Caco-2 (cell line): ENCODE measurements at regions not wholly inside any gene's neighbourhood (a gene's known extent, or its start where the extent isn't known, plus 50 kb on each side); places are given as distances from the start of the nearest gene placed in this dataset.

ENCODE experiments used
- BruUV-seq: library from RNA; stranded (reverse); fragments of 400-500 nt; replicated peaks from 2 replicates; lab custom pipeline; 2021; lab: Mats Ljungman, UMichigan
- CTCF ChIA-PET: fragments of 300-600 bp; sonication (Branson Sonifier 250); formaldehyde crosslinking; loops from one replicate; lab custom pipeline; 2022; ENCODE audit warnings: antibody characterized with exemption; lab: Charles Lee
- POLR2A ChIA-PET: fragments of 300-600 bp; sonication (Branson Sonifier 250); formaldehyde crosslinking; loops from one replicate; lab custom pipeline; 2022; ENCODE audit warnings: antibody characterized with exemption; lab: Charles Lee
- DNase-seq, 2 experiments: peaks; one replicate each; pipeline versions ENCODE4 v3.0.0 to v3.0.0-alpha.2; 2020 to 2022
- H3K27me3 ChIP-seq: replicated peaks from 2 replicates; pipeline ENCODE4 v1.6.0; 2011; ENCODE audit warnings: low read length; ENCODE audit not compliant: control insufficient read depth, insufficient read depth
- H3K36me3 ChIP-seq: 2 replicates; pipeline ENCODE4 v1.5.1; 2011; ENCODE audit warnings: low read length; ENCODE audit not compliant: control insufficient read depth, insufficient read depth
- H3K4me1 ChIP-seq: fragments of 250-450 bp; sonication (Bioruptor Pico); 2 replicates; pipeline ENCODE4 v1.5.1; 2020; ENCODE audit warnings: mild to moderate bottlenecking
- H3K4me3 ChIP-seq: 2 replicates; pipeline ENCODE4 v1.5.1; 2011; ENCODE audit warnings: low read depth, mild to moderate bottlenecking, control low read depth, low read length
- H3K9me3 ChIP-seq: fragments of 250-450 bp; sonication (Bioruptor Pico); 2 replicates; pipeline ENCODE4 v1.5.1; 2020; ENCODE audit warnings: mild to moderate bottlenecking, moderate library complexity
- H3K27ac Mint-ChIP-seq: one replicate; pipeline ENCODE4 v1.8.0; 2022; ENCODE audit warnings: mixed read lengths; ENCODE audit not compliant: unreplicated experiment
- H3K27me3 Mint-ChIP-seq: one replicate; pipeline ENCODE4 v1.8.0; 2022; ENCODE audit warnings: mixed read lengths; ENCODE audit not compliant: insufficient read depth, unreplicated experiment
- H3K36me3 Mint-ChIP-seq: one replicate; pipeline ENCODE4 v1.8.0; 2022; ENCODE audit warnings: mild to moderate bottlenecking, mixed read lengths; ENCODE audit not compliant: insufficient read depth, unreplicated experiment
- H3K4me1 Mint-ChIP-seq: one replicate; pipeline ENCODE4 v1.8.0; 2022; ENCODE audit warnings: low read depth, mixed read lengths; ENCODE audit not compliant: unreplicated experiment
- H3K4me3 Mint-ChIP-seq: one replicate; pipeline ENCODE4 v1.8.0; 2022; ENCODE audit warnings: mild to moderate bottlenecking, moderate library complexity, mixed read lengths; ENCODE audit not compliant: unreplicated experiment
- H3K9me3 Mint-ChIP-seq: one replicate; pipeline ENCODE4 v1.8.0; 2022; ENCODE audit warnings: mixed read lengths; ENCODE audit not compliant: unreplicated experiment
- intact Hi-C: fragments of 100-400 bp; cut with micrococcal nuclease; formaldehyde crosslinking; loops from one replicate; pipeline ENCODE4 v1.10.0; 2022; ENCODE audit not compliant: unreplicated experiment
- TF ChIP-seq, protein P1 (sequence below), 2 experiments: fragments of 200-600 bp in 1 of 2; IDR thresholded peaks; 1 replicate in 1 of 2; 2 replicates in 1 of 2; pipeline versions ENCODE4 v1.5.1 to v1.8.0; 2011 to 2022; ENCODE audit warnings: antibody characterized with exemption in 1 of 2, control low read depth in 1 of 2, inconsistent platforms in 1 of 2, low read depth in 1 of 2, low read length in 1 of 2, mild to moderate bottlenecking in 1 of 2, moderate library complexity in 1 of 2; ENCODE audit not compliant: insufficient read depth in 1 of 2, severe bottlenecking in 1 of 2, unreplicated experiment in 1 of 2

DNA sequence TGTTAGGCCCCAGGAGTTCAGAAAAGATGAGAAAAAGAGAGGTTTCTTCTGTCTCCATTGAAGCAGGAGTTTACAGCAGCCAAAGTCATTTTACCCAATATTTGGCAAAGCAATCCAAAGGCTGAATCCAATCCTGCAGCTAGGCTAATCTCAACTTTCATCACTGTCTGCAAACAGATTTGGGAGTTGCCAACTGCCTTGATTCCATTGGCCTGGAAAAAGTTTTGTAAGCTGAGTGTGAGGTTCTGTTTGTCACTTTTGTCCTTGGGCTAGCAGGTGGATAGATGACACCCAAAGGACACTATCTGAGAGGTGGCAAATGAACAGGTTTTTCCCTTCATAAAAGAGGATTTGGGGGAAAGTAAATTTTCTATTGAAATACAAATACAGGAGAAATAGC lies 56.6 kb upstream of the SETBP1 start:
- Histone ChIP-seq H3K4me1 (no peaks in the 10 kb centered on the region), H3K27me3 (no peaks in the 10 kb centered on the region), H3K36me3 (no peaks in the 10 kb centered on the region), H3K4me3 (no peak overlapping the region), H3K9me3 (no peaks in the 10 kb centered on the region)
- POLR2A ChIA-PET = no interaction called here
- no peak for DNase-seq
- H3K9me3 Mint-ChIP-seq = no peaks in the 10 kb centered on the region
- H3K4me3 Mint-ChIP-seq = no peak overlapping the region
- no peaks in the 10 kb centered on the region for H3K36me3 Mint-ChIP-seq
- no peaks in the 10 kb centered on the region for H3K27me3 Mint-ChIP-seq
- intact Hi-C loops = no loop called here
- no TSS peak for BruUV-seq
- no peak overlapping the region for H3K27ac Mint-ChIP-seq
- no peaks in the 10 kb centered on the region for H3K4me1 Mint-ChIP-seq
- TF ChIP-seq, protein P1, sequence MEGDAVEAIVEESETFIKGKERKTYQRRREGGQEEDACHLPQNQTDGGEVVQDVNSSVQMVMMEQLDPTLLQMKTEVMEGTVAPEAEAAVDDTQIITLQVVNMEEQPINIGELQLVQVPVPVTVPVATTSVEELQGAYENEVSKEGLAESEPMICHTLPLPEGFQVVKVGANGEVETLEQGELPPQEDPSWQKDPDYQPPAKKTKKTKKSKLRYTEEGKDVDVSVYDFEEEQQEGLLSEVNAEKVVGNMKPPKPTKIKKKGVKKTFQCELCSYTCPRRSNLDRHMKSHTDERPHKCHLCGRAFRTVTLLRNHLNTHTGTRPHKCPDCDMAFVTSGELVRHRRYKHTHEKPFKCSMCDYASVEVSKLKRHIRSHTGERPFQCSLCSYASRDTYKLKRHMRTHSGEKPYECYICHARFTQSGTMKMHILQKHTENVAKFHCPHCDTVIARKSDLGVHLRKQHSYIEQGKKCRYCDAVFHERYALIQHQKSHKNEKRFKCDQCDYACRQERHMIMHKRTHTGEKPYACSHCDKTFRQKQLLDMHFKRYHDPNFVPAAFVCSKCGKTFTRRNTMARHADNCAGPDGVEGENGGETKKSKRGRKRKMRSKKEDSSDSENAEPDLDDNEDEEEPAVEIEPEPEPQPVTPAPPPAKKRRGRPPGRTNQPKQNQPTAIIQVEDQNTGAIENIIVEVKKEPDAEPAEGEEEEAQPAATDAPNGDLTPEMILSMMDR (IDR thresholded peaks at IDR 0.05; ENCODE audit: insufficient read depth in 1 of 2, low read depth in 1 of 2, low read length in 1 of 2, severe bottlenecking in 1 of 2, unreplicated experiment in 1 of 2) = no peak
- CTCF ChIA-PET = no interaction called here

DNA sequence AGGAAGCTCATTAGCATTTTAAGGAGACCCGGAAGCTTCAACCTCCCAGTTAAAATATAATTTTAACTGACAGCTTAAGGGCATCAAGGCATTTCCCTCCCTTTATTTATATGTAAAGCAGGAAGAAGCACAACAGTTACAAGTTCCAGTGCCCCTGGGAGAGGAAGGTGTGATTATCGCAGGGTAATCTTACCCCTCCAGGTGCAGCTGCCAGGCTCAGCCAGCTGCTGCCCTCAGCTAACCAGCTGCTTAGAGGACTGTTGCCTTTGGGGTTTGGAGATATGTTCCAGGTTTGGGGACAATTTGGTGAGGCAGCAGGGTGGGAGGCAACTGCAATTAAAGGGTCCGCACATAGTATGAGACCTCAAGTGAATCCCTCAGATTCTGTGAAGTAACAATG lies 55.3 kb upstream of the SETBP1 start:
- DNase-seq = no peak
- H3K27me3 ChIP-seq = no peaks in the 10 kb centered on the region
- Mint-ChIP-seq H3K9me3 (no peaks in the 10 kb centered on the region), H3K27ac (no peak overlapping the region), H3K27me3 (no peaks in the 10 kb centered on the region), H3K4me3 (no peak overlapping the region), H3K36me3 (no peaks in the 10 kb centered on the region), H3K4me1 (no peaks in the 10 kb centered on the region)
- no TSS peak for BruUV-seq
- ChIA-PET POLR2A (no interaction called here), CTCF (no interaction called here)
- intact Hi-C loops = no loop called here
- H3K4me3 ChIP-seq = no peak overlapping the region
- no peaks in the 10 kb centered on the region for H3K36me3 ChIP-seq
- no peaks in the 10 kb centered on the region for H3K4me1 ChIP-seq
- TF ChIP-seq, protein P1 (IDR thresholded peaks at IDR 0.05; ENCODE audit: insufficient read depth in 1 of 2, low read depth in 1 of 2, low read length in 1 of 2, severe bottlenecking in 1 of 2, unreplicated experiment in 1 of 2) = no peak
- no peaks in the 10 kb centered on the region for H3K9me3 ChIP-seq

DNA sequence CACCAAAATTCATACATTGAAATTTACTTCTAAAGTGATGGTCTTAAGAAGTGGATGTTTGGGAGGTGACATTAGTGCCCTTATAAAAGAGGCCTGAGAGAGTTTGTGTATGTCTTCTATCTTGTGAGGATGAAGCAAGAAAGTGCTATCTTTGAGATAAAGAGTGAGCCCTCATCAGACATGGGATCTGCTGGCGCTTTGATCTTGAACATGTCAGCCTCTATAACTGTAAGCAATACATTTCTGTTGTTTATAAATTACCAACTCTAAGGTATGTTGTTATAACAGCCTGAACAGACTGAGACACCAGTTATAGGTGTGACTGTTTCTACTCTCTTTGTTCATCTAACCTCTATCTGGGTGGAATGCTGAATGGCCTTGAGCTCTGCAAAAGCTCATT lies 54.5 kb upstream of the SETBP1 start:
- Mint-ChIP-seq H3K36me3 (no peaks in the 10 kb centered on the region), H3K9me3 (no peaks in the 10 kb centered on the region), H3K27me3 (no peaks in the 10 kb centered on the region), H3K4me3 (no peak overlapping the region), H3K27ac (no peak overlapping the region), H3K4me1 (no peaks in the 10 kb centered on the region)
- no TSS peak for BruUV-seq
- DNase-seq = no peak
- no peaks in the 10 kb centered on the region for H3K36me3 ChIP-seq
- CTCF ChIA-PET = no interaction called here
- no peak overlapping the region for H3K4me3 ChIP-seq
- H3K9me3 ChIP-seq = no peaks in the 10 kb centered on the region
- H3K4me1 ChIP-seq = no peaks in the 10 kb centered on the region
- no peaks in the 10 kb centered on the region for H3K27me3 ChIP-seq
- POLR2A ChIA-PET = no interaction called here
- TF ChIP-seq, protein P1 (IDR thresholded peaks at IDR 0.05; ENCODE audit: insufficient read depth in 1 of 2, low read depth in 1 of 2, low read length in 1 of 2, severe bottlenecking in 1 of 2, unreplicated experiment in 1 of 2) = no peak
- intact Hi-C loops = no loop called here
